Caco-2 (cell line): ENCODE measurements at regions not wholly inside any gene's neighbourhood (a gene's known extent, or its start where the extent isn't known, plus 50 kb on each side); places are given as distances from the start of the nearest gene placed in this dataset.

Experiments used
- BruUV-seq: library from RNA; stranded (reverse); fragments of 400-500 nt; replicated peaks from 2 replicates; lab custom pipeline; 2021; lab: Mats Ljungman, UMichigan
- CTCF ChIA-PET: fragments of 300-600 bp; sonication (Branson Sonifier 250); formaldehyde crosslinking; loops from one replicate; lab custom pipeline; 2022; ENCODE audit warnings: antibody characterized with exemption; lab: Charles Lee
- POLR2A ChIA-PET: fragments of 300-600 bp; sonication (Branson Sonifier 250); formaldehyde crosslinking; loops from one replicate; lab custom pipeline; 2022; ENCODE audit warnings: antibody characterized with exemption; lab: Charles Lee
- DNase-seq, 2 experiments: peaks; one replicate each; pipeline versions ENCODE4 v3.0.0 to v3.0.0-alpha.2; 2020 to 2022
- H3K27me3 ChIP-seq: replicated peaks from 2 replicates; pipeline ENCODE4 v1.6.0; 2011; ENCODE audit warnings: low read length; ENCODE audit not compliant: control insufficient read depth, insufficient read depth
- H3K36me3 ChIP-seq: 2 replicates; pipeline ENCODE4 v1.5.1; 2011; ENCODE audit warnings: low read length; ENCODE audit not compliant: control insufficient read depth, insufficient read depth
- H3K4me1 ChIP-seq: fragments of 250-450 bp; sonication (Bioruptor Pico); 2 replicates; pipeline ENCODE4 v1.5.1; 2020; ENCODE audit warnings: mild to moderate bottlenecking
- H3K4me3 ChIP-seq: 2 replicates; pipeline ENCODE4 v1.5.1; 2011; ENCODE audit warnings: low read depth, mild to moderate bottlenecking, control low read depth, low read length
- H3K9me3 ChIP-seq: fragments of 250-450 bp; sonication (Bioruptor Pico); 2 replicates; pipeline ENCODE4 v1.5.1; 2020; ENCODE audit warnings: mild to moderate bottlenecking, moderate library complexity
- H3K27ac Mint-ChIP-seq: one replicate; pipeline ENCODE4 v1.8.0; 2022; ENCODE audit warnings: mixed read lengths; ENCODE audit not compliant: unreplicated experiment
- H3K27me3 Mint-ChIP-seq: one replicate; pipeline ENCODE4 v1.8.0; 2022; ENCODE audit warnings: mixed read lengths; ENCODE audit not compliant: insufficient read depth, unreplicated experiment
- H3K36me3 Mint-ChIP-seq: one replicate; pipeline ENCODE4 v1.8.0; 2022; ENCODE audit warnings: mild to moderate bottlenecking, mixed read lengths; ENCODE audit not compliant: insufficient read depth, unreplicated experiment
- H3K4me1 Mint-ChIP-seq: one replicate; pipeline ENCODE4 v1.8.0; 2022; ENCODE audit warnings: low read depth, mixed read lengths; ENCODE audit not compliant: unreplicated experiment
- H3K4me3 Mint-ChIP-seq: one replicate; pipeline ENCODE4 v1.8.0; 2022; ENCODE audit warnings: mild to moderate bottlenecking, moderate library complexity, mixed read lengths; ENCODE audit not compliant: unreplicated experiment
- H3K9me3 Mint-ChIP-seq: one replicate; pipeline ENCODE4 v1.8.0; 2022; ENCODE audit warnings: mixed read lengths; ENCODE audit not compliant: unreplicated experiment
- intact Hi-C: fragments of 100-400 bp; cut with micrococcal nuclease; formaldehyde crosslinking; loops from one replicate; pipeline ENCODE4 v1.10.0; 2022; ENCODE audit not compliant: unreplicated experiment
- TF ChIP-seq, protein P1 (sequence below), 2 experiments: fragments of 200-600 bp in 1 of 2; IDR thresholded peaks; 1 replicate in 1 of 2; 2 replicates in 1 of 2; pipeline versions ENCODE4 v1.5.1 to v1.8.0; 2011 to 2022; ENCODE audit warnings: antibody characterized with exemption in 1 of 2, control low read depth in 1 of 2, inconsistent platforms in 1 of 2, low read depth in 1 of 2, low read length in 1 of 2, mild to moderate bottlenecking in 1 of 2, moderate library complexity in 1 of 2; ENCODE audit not compliant: insufficient read depth in 1 of 2, severe bottlenecking in 1 of 2, unreplicated experiment in 1 of 2

GRCh38 chr4:188372058-188372457, 232.8 kb downstream of the TRIML1 start:
- TF ChIP-seq, protein P1, sequence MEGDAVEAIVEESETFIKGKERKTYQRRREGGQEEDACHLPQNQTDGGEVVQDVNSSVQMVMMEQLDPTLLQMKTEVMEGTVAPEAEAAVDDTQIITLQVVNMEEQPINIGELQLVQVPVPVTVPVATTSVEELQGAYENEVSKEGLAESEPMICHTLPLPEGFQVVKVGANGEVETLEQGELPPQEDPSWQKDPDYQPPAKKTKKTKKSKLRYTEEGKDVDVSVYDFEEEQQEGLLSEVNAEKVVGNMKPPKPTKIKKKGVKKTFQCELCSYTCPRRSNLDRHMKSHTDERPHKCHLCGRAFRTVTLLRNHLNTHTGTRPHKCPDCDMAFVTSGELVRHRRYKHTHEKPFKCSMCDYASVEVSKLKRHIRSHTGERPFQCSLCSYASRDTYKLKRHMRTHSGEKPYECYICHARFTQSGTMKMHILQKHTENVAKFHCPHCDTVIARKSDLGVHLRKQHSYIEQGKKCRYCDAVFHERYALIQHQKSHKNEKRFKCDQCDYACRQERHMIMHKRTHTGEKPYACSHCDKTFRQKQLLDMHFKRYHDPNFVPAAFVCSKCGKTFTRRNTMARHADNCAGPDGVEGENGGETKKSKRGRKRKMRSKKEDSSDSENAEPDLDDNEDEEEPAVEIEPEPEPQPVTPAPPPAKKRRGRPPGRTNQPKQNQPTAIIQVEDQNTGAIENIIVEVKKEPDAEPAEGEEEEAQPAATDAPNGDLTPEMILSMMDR (IDR thresholded peaks at IDR 0.05; ENCODE audit: insufficient read depth in 1 of 2, low read depth in 1 of 2, low read length in 1 of 2, severe bottlenecking in 1 of 2, unreplicated experiment in 1 of 2), result no peak
- DNase-seq, result peak in 1 of 2 experiments; percentile 5
- peaks cover 19% of the 10 kb centered on the region for H3K9me3 Mint-ChIP-seq
- Histone ChIP-seq H3K27me3 (no peaks in the 10 kb centered on the region), H3K4me1 (peaks cover 14% of the 10 kb centered on the region), H3K36me3 (no peaks in the 10 kb centered on the region), H3K9me3 (no peaks in the 10 kb centered on the region), H3K4me3 (no peak overlapping the region)
- no TSS peak for BruUV-seq
- peaks cover 10% of the 10 kb centered on the region for H3K4me1 Mint-ChIP-seq
- H3K27me3 Mint-ChIP-seq, result no peaks in the 10 kb centered on the region
- ChIA-PET POLR2A (no interaction called here), CTCF (no interaction called here)
- intact Hi-C loops, result loop anchor here (2.0 to 10.0 kb wide), 3 partner anchors 207 to 557 kb away; no protein-coding TSS in a partner anchor
- H3K4me3 Mint-ChIP-seq, result no peak overlapping the region
- no peaks in the 10 kb centered on the region for H3K36me3 Mint-ChIP-seq
- H3K27ac Mint-ChIP-seq, result no peak overlapping the region

GRCh38 chr4:188372829-188373228, 233.6 kb downstream of the TRIML1 start:
- TF ChIP-seq, protein P1 (IDR thresholded peaks at IDR 0.05; ENCODE audit: insufficient read depth in 1 of 2, low read depth in 1 of 2, low read length in 1 of 2, severe bottlenecking in 1 of 2, unreplicated experiment in 1 of 2), result peak; percentile 69 to 83
- Histone ChIP-seq H3K4me1 (peaks cover 14% of the 10 kb centered on the region), H3K36me3 (no peaks in the 10 kb centered on the region), H3K27me3 (no peaks in the 10 kb centered on the region), H3K4me3 (no peak overlapping the region), H3K9me3 (no peaks in the 10 kb centered on the region)
- H3K9me3 Mint-ChIP-seq, result peaks cover 19% of the 10 kb centered on the region
- DNase-seq, result peak; percentile 88 to 90
- intact Hi-C loops, result loop anchor here (1.0 to 10.0 kb wide), 14 partner anchors 44 to 1647 kb away; no protein-coding TSS in a partner anchor
- peaks cover 2% of the 10 kb centered on the region for H3K4me1 Mint-ChIP-seq
- no peak overlapping the region for H3K4me3 Mint-ChIP-seq
- ChIA-PET POLR2A (no interaction called here), CTCF (no interaction called here)
- no peaks in the 10 kb centered on the region for H3K27me3 Mint-ChIP-seq
- no peaks in the 10 kb centered on the region for H3K36me3 Mint-ChIP-seq
- no TSS peak for BruUV-seq
- no peak overlapping the region for H3K27ac Mint-ChIP-seq

- no peaks in the 10 kb centered on the region for H3K9me3 ChIP-seq
- TF ChIP-seq, protein P1 (IDR thresholded peaks at IDR 0.05; ENCODE audit: insufficient read depth in 1 of 2, low read depth in 1 of 2, low read length in 1 of 2, severe bottlenecking in 1 of 2, unreplicated experiment in 1 of 2), result no peak
- no TSS peak for BruUV-seq
- peaks cover 14% of the 10 kb centered on the region for H3K4me1 ChIP-seq
- H3K4me3 ChIP-seq, result no peak overlapping the region
- ChIA-PET CTCF (no interaction called here), POLR2A (no interaction called here)
- DNase-seq, result no peak
- H3K4me3 Mint-ChIP-seq, result no peak overlapping the region
- H3K36me3 Mint-ChIP-seq, result no peaks in the 10 kb centered on the region
- H3K9me3 Mint-ChIP-seq, result peaks cover 19% of the 10 kb centered on the region
- no peaks in the 10 kb centered on the region for H3K27me3 ChIP-seq
- no peak overlapping the region for H3K27ac Mint-ChIP-seq
- H3K4me1 Mint-ChIP-seq, result no peaks in the 10 kb centered on the region
- no peaks in the 10 kb centered on the region for H3K27me3 Mint-ChIP-seq
- intact Hi-C loops, result loop anchor here (10.0 kb wide), 1 partner anchor 210 kb away; no protein-coding TSS in a partner anchor
- H3K36me3 ChIP-seq, result no peaks in the 10 kb centered on the region
Measured at GRCh38 chr4:188374871-188375270, 235.6 kb downstream of the TRIML1 start.
